ENCODE measurements at regions not wholly inside any gene's neighbourhood (a gene's known extent, or its start where the extent isn't known, plus 50 kb on each side); places are given as distances from the start of the nearest gene placed in this dataset.

- no peaks in the 10 kb centered on the region for H3F3A ChIP-seq (ENCODE audit: insufficient read depth)
- H3K4me2 ChIP-seq (ENCODE audit: low read depth, low read length, poor library complexity, severe bottlenecking), result no peak overlapping the region
- H3K27me3 ChIP-seq (ENCODE audit: low read length), result no peaks in the 10 kb centered on the region
- no peaks in the 10 kb centered on the region for H3K79me2 ChIP-seq (ENCODE audit: insufficient read depth, low read length)
- no peak overlapping the region for H2AFZ ChIP-seq (ENCODE audit: low read depth, low read length, severe bottlenecking)
- no peaks in the 10 kb centered on the region for H3K36me3 ChIP-seq (ENCODE audit: low read length)
- H3K9ac ChIP-seq (ENCODE audit: low read length), result no peak overlapping the region
- no peaks in the 10 kb centered on the region for H4K20me1 ChIP-seq (ENCODE audit: low read depth, low read length)
- TF ChIP-seq EZH2phosphoT487 (conservative IDR thresholded peaks at IDR 0.05; ENCODE audit: low read length), result no peak
- TF ChIP-seq, protein P1, sequence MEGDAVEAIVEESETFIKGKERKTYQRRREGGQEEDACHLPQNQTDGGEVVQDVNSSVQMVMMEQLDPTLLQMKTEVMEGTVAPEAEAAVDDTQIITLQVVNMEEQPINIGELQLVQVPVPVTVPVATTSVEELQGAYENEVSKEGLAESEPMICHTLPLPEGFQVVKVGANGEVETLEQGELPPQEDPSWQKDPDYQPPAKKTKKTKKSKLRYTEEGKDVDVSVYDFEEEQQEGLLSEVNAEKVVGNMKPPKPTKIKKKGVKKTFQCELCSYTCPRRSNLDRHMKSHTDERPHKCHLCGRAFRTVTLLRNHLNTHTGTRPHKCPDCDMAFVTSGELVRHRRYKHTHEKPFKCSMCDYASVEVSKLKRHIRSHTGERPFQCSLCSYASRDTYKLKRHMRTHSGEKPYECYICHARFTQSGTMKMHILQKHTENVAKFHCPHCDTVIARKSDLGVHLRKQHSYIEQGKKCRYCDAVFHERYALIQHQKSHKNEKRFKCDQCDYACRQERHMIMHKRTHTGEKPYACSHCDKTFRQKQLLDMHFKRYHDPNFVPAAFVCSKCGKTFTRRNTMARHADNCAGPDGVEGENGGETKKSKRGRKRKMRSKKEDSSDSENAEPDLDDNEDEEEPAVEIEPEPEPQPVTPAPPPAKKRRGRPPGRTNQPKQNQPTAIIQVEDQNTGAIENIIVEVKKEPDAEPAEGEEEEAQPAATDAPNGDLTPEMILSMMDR (IDR thresholded peaks at IDR 0.05; ENCODE audit: insufficient read depth, low read length, poor library complexity, severe bottlenecking), result no peak
- H3K4me3 ChIP-seq (ENCODE audit: insufficient read depth, low read length, poor library complexity, severe bottlenecking), result no peak overlapping the region
- H3K9me2 ChIP-seq (replicated peaks; ENCODE audit: insufficient read depth, low read length), result no peaks in the 10 kb centered on the region
- H3K27ac ChIP-seq (ENCODE audit: low read depth, low read length), result no peak overlapping the region
- no peaks in the 10 kb centered on the region for H3K9me3 ChIP-seq (ENCODE audit: insufficient read depth, low read length)
Observed at GRCh38 chr18:43572163-43572562, 294.9 kb upstream of the SYT4 start.

GRCh38 chr18:43574974-43575373, 297.7 kb upstream of the SYT4 start:
- Histone ChIP-seq H3K9ac (ENCODE audit: low read length) (no peak overlapping the region), H3K4me3 (ENCODE audit: insufficient read depth, low read length, poor library complexity, severe bottlenecking) (no peak overlapping the region), H3K27me3 (ENCODE audit: low read length) (no peaks in the 10 kb centered on the region), H3F3A (ENCODE audit: insufficient read depth) (no peaks in the 10 kb centered on the region), H3K79me2 (ENCODE audit: insufficient read depth, low read length) (no peaks in the 10 kb centered on the region), H3K4me2 (ENCODE audit: low read depth, low read length, poor library complexity, severe bottlenecking) (no peak overlapping the region), H4K20me1 (ENCODE audit: low read depth, low read length) (no peaks in the 10 kb centered on the region), H3K36me3 (ENCODE audit: low read length) (no peaks in the 10 kb centered on the region), H3K27ac (ENCODE audit: low read depth, low read length) (no peak overlapping the region), H3K9me3 (ENCODE audit: insufficient read depth, low read length) (no peaks in the 10 kb centered on the region), H2AFZ (ENCODE audit: low read depth, low read length, severe bottlenecking) (no peak overlapping the region), H3K9me2 (replicated peaks; ENCODE audit: insufficient read depth, low read length) (no peaks in the 10 kb centered on the region)
- TF ChIP-seq, protein P1 (IDR thresholded peaks at IDR 0.05; ENCODE audit: insufficient read depth, low read length, poor library complexity, severe bottlenecking), result no peak
- TF ChIP-seq EZH2phosphoT487 (conservative IDR thresholded peaks at IDR 0.05; ENCODE audit: low read length), result no peak

DNA sequence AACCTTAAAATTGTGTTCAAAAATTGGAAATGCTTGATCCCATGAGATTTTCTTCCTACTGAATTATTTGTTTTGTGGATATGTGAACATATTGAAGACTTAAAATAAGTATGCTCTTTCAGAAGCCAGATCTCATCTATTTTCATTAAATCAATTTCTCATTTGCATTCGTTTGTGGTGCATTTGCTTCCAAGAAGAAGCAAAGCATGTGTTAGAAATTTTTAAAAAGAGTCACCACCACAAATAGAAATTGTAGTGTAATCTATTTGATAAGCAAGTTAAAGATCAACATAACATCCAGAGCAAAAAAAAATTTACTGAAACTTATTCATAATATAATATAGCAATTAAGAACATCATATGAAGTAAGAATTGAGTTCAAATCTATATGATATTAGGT, 300.9 kb upstream of the SYT4 start:
- Histone ChIP-seq H3F3A (ENCODE audit: insufficient read depth) (no peaks in the 10 kb centered on the region), H3K4me3 (ENCODE audit: insufficient read depth, low read length, poor library complexity, severe bottlenecking) (no peak overlapping the region), H3K79me2 (ENCODE audit: insufficient read depth, low read length) (no peaks in the 10 kb centered on the region), H3K27ac (ENCODE audit: low read depth, low read length) (no peak overlapping the region), H2AFZ (ENCODE audit: low read depth, low read length, severe bottlenecking) (no peak overlapping the region), H3K9me3 (ENCODE audit: insufficient read depth, low read length) (no peaks in the 10 kb centered on the region), H3K9me2 (replicated peaks; ENCODE audit: insufficient read depth, low read length) (no peaks in the 10 kb centered on the region), H3K27me3 (ENCODE audit: low read length) (no peaks in the 10 kb centered on the region), H3K36me3 (ENCODE audit: low read length) (no peaks in the 10 kb centered on the region), H3K4me2 (ENCODE audit: low read depth, low read length, poor library complexity, severe bottlenecking) (no peak overlapping the region), H4K20me1 (ENCODE audit: low read depth, low read length) (no peaks in the 10 kb centered on the region), H3K9ac (ENCODE audit: low read length) (no peak overlapping the region)
- no peak for TF ChIP-seq EZH2phosphoT487 (conservative IDR thresholded peaks at IDR 0.05; ENCODE audit: low read length)
- TF ChIP-seq, protein P1 (IDR thresholded peaks at IDR 0.05; ENCODE audit: insufficient read depth, low read length, poor library complexity, severe bottlenecking), result no peak

Measured in SU-DHL-6 (cell line).